ENCODE measurements at regions not wholly inside any gene's neighbourhood (a gene's known extent, or its start where the extent isn't known, plus 50 kb on each side); places are given as distances from the start of the nearest gene placed in this dataset.
A peak's percentile ranks its signal among the peaks of the same experiment; 100 is the strongest.

DNA sequence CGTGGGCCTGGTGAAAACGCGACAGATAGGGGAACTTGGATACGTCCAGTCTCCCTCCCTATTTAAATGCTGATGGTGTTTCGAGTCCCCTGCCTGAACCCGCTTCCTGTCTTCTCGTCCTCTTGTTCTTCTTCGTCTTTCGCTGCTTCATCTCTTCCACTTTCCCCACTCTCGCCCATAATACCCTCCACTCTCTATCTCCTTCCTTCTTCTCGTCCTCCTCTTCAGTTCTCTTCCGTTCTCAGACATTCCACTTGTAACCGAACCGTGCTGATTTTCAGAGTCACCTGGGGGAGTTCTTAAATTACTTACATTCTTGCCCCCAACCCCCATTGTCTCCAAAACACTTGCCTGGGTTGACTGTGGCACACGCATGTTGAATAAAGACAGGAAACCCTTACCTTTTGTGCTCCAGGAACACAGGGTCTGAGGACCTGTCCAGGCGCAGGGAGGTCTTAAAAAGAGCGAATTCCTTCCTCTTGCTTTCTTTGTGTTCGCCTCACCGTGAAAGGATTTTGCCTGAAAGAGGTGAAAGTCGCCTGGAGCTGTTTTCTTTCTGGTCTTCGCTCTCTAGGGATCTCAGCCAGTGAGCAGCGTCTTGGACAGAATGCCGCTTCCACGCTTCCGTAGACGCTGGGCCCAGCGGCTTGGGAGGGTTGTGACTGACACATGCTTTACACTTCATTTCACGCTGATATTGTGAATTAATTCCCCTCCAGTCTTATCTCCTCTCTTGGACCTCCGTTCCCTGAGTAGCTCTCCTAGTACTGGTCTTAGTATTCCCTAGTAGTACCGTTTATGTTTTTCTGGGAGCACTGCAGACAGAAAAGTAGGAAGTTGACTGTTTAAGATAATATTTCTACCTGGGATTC lies 184.0 kb downstream of the GPX5 start:
- DNase-seq = no peak

DNA sequence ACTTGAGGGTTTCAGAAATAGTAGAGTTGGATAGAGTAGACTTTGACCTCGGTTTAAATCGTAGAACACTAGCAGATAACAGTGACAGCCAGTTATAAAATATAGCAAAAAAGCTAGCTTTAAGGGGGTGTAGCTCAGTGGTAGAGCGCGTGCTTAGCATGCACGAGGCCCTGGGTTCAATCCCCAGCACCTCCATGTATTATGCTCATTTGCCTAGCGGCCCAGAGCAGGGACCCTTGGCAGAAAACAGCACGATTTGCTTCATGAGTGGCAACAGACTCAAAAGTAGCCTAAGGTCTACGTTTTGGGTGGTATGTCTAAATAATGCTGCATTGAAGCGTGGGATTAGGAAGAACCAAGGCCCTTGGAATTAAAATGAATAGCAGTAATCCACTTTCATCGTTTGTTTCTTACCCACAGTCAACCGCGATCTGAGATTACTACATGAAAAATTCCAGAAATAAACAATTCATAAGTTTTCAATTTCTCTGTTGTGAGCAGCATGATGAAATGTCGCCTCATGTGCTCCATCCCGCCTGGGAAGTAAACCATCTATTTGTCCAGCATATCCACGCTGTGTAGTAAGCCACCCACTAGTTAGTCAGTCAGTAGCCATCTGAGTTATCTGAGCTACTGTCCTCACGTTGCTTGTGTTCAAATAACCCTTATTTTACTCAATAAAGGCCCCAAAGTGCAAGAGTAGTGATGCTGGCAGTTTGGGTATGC lies 184.9 kb downstream of the GPX5 start:
- DNase-seq = peak in 1 of 2 experiments; percentile 15

DNA sequence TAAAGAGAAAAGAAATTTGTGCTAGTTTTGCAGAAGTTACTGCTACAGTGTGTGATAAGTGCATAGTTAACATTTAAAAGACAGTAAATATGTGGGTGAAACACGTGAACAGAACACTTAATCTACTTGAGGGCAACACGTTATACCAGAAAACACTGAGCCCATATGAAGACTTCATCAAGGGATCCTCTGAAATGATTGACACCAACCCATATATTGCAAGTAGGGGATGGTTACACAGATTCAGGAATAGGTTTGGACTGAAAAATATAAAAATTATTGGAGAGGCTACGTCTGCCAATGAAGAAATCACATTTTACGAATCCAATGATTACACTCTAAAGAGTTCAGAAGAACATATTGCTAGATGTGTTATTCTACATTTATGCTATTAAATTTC lies 185.6 kb downstream of the GPX5 start:
- DNase-seq = no peak

DNA sequence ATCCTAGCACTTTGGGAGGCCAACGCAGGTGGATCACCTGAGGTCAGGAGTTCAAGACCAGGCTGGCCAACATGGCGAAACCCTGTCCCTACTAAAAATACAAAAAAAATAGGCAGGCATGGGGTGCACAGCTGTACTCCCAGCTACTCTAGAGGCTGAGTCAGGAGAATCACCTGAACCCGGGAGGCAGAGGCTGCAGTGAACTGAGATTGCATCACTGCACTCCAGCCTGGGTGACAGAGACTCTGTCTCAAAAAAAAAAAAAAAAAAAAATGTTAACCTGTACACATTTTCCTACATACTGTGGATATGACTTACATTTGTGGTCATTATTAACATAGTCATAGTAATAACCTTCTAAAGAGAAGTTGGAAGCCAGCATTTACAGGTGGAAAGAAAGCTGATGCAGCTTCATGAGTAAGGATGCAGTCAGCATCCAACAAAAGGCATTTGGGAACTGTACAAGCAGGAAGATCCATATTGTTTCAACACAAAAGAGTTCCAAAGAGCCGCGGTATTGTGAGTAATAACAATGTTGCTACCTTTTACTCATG lies 186.2 kb downstream of the GPX5 start:
- DNase-seq = no peak

DNA sequence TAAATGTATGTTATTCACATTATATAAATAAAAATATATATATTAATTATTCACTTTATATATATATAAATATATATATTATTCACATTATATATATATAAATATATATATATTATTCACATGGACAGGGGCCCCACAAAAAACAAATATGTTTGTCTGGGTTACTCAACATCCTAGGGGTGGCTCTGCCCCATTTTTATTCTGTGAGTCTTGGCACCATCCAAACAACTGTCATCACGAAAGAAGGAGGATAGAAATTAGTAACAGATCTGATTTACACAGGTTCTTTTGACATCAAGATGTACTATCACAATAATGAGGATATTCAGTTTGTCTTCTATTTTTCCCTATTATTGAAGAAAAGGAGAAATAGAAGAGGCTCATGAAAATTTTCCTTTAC lies 187.3 kb downstream of the GPX5 start:
- no peak for DNase-seq

DNA sequence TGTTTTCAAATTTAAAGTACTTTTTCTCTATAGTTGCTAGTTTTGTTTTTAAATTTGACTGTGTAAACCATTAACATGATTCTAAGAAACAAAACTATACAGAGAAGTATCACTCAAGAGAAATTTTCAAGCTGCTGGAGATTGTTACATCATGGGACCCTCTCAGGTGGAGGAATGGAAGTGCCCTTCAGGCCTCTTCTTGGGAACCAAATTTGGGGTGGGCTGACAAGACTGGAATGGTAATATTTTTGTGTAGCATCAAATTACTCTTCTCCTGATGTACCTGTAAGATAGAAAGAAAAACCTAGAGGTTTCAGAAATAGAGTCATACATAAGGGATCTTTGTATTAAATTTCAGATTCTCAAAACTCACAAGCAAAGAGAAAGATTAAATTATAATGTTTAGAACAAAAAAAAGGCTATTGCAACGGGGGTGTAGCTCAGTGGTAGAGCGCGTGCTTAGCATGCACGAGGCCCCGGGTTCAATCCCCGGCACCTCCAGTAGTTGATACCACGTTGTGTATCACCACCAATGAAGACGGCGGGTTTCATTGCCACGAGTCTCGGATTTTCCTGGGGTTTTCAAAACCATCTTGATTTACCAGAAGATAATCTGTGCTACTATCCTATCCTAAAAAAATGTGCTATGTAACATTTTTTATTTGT lies 193.7 kb downstream of the GPX5 start:
- peak in 1 of 2 experiments; percentile 9 for DNase-seq

DNA sequence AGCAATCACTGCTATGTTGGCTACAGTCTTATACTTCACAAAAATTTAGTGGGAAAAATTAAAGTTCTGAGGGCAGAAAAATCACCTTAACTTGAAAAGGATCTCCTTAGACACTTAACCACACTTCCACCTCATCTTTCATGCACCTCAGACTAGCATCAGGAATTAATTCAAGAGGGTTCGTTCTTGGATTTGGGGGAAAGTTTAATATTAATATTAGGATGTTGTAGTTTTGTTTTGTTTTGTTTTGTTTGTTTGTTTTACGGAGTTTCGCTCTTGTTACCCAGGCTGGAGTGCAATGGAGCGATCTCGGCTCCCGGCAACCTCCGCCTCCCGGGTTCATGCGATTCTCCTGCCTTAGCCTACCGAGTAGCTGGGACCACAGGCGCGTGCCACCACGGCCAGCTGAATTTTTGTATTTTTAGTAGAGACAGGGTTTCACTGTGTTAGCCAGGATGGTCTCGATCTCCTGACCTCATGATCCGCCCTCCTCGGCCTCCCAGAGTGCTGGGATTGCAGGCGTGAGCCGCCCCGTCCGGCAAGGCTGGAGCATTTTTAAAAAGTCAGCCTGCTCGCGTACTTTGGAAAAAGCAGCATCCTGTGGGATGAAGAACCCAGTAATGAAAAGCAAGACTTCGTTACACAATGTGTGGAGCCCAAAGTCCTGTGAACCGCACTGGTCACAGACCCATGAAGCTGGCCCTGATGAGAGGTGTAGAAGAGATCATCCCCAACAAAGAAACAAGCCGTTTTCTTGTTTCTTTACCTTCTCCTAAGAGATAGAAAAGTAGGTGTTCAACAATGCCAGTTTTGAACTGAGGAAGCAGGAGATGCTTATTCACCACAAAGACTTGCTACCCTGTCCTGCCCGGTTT lies 194.9 kb downstream of the GPX5 start:
- no peak for DNase-seq

DNA sequence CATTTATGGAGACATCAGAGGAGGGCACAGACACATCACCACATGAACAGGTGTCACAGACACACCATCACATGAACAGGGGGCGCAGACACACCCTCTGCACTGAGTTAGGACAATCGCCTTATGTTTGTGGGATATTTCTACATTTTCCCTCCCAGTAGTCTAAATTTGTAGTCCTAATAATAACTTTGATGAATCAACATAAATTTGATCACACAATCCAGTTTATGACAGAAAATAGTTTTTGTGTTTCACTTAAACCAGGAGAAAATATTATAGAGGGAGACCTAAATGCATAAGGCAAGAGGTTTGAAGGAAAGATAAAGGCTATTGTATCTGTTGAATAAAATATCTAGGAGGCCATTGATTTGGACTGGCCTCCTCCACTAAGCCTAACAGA lies 195.7 kb downstream of the GPX5 start:
- DNase-seq = no peak

DNA sequence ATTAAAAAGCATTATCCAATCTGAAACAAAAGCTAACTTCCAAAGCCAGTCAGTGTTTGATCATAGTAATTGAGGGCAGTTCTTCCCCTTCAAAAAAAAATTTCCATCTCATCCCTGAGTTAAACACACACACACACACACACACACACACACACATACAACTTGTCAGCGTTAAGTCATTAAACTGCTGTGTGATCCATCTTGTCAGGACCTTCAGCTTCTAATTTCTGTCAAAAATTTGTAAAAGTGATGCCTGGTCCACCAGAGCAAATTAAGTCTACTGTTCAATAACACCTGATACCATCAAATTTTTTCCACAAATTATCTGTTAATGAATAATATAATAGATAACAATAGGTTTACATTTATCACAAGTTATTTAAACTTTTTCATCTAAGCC lies 198.7 kb downstream of the GPX5 start:
- no peak for DNase-seq

DNA sequence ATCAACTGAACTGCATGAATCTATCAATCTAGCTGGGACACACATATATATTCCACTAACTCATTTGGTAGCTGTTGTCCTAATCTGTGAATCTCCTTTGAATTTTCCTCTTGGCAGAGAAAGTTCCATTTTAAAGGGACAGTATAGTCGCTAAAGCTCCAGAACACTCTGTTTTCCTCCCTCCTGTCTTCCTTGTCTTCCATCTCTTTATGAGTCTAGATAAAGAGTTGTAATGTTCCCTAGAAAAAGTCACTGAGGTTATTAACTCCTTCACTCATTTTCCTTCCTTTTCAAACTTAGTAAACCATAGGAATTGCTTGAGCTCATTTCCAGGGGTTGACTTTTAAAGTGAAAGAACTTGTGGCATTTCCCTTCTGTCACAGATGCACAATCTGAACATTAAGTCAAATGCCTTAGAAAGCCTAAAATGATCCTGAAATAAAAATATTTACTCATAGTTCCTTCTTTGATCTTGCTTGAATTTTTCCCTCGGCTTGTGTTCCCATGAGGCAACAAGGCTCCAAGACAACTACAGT lies 198.4 kb downstream of the TRIM27 start:
- DNase-seq = no peak

DNA sequence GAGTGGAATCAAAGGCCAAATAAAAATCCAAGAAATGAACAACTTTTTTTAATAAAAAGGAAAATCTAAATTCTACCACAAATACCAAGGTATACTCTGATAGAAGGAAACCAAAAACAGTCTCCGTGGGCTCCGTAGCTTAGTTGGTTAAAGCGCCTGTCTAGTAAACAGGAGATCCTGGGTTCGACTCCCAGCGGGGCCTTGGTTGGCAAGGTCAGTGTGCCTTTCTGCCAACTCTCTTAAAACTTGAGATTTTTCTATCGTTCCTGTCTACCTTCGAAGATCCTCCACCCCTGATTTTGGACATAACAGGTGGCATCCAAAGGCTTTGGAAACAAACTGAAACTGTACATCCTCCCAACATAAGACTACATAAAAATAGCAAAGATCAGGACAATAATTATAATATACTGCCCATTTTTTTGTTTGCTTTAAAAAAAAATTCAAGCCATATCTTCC lies 197.9 kb downstream of the TRIM27 start:
- peak in 1 of 2 experiments; percentile 16 for DNase-seq

DNA sequence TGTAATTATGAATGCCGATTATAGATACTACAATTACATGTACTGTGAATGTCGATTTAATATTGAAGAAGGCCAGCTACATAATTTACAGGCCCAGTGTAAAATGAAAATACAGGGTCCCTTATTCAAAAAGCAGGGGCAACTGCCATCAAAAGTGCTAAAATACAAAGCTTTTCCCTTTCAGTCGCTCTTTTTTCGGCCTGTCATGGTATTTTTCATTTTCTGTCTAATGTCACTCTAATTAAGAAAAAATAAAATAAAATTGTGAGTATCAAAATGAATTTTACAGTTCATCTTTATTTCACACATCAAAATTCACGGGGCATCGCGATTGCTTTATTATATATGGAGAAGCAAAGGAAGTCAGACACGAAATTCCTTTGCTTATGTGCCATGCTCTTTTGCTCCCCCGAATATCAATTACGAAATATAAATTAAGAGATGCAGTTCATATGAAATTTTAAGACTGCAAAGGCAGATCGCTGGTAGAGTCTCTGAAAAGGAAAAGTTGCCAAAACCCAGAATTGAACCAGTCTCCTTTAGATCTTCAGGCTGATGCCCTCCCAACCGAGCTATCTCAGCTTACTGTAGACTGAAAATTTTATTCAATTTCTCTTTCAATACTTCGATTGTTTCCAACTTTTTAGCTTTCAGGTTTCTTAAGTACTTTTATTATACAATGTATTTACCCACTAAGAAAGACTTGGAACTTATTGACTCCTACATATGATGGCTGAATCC lies 197.0 kb downstream of the TRIM27 start:
- no peak for DNase-seq

DNA sequence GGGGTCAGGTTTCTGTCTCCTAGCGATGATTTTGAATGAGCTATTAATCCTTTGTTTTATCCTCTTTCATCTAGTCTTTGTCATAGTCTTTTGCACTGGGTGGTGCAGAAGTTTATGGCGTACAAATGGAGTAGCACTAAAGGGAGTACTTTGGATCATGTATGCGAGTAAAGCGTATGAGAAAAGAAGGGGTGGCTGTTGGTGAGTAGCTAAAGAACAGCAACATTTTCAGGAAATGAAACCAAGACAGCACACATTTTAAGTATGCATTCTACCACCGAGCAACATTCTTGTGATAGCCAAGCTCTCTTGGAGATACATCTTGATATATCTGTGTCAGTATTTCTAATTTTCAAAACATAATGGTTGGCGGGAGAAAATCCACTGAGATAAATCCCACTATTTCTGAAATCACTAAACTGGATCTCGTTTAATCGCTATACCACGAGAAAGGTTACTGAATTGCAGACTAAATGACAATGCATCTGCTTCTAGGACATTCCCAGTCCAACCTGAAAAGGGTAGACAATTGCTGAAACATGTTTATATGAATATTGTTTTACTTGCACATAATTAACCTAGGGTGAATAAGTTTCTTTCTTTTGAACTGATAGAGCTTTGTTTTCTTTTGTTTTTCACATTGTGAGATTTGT lies 196.1 kb downstream of the TRIM27 start:
- no peak for DNase-seq

DNA sequence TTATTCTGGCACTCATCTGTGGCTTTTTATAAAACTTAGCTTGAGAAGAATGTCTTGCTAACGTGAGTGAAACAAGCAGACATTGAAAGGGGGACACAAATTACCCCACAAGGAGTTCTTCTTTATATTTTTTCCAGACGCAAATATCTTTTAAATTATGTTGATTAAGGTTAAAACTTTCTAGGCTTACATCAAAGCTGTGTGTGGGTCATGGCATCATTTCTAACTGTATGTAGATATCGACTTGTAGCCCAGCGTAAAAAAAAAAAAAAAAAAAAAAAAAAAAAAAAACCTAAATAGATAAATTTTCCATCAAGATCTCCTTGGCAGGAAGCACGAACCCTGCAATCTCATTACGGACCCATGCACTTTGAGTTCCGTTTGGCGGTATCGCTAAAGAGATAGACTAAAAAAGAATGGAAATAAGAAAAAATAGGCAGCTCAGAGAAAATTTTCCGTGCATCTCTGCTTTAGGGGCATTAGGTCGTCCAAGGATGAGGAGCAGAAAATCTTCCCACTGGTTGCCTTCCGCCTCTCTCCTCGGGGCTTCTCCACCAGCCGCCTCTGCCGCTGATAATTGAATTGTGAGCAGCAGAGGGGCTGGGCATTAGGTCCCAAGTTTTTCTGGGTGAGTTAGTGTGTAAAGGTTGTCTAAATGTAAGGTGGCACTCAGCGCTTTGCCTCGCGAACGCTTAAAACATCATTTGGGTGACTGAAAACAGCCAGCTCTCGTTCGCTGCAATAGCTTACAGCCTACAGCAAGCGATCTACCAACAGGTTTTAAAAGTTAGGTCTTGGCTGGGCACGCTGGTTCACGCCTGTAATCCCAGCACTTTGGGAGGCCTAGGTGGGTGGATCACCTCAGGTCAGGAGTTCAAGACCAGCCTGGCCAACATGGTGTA lies 194.0 kb downstream of the TRIM27 start:
- DNase-seq = no peak

DNA sequence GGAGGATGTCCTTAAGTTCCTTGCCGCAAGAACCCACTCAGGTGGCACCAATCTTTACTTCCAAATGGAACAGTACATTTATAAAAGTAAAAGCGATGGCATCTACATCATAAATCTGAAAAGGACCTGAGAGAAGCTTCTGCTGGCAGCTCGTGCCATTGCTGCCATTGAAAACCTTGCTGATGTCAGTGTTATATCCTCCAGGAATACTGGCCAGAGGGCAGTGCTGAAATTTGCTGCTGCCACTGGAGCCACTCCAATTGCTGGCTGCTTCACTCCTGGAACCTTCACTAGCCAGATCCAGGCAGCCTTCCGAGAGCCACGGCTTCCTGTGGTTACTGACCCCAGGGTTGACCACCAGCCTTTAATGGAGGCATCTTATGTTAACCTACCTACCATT lies 191.7 kb downstream of the TRIM27 start:
- DNase-seq = no peak

DNA sequence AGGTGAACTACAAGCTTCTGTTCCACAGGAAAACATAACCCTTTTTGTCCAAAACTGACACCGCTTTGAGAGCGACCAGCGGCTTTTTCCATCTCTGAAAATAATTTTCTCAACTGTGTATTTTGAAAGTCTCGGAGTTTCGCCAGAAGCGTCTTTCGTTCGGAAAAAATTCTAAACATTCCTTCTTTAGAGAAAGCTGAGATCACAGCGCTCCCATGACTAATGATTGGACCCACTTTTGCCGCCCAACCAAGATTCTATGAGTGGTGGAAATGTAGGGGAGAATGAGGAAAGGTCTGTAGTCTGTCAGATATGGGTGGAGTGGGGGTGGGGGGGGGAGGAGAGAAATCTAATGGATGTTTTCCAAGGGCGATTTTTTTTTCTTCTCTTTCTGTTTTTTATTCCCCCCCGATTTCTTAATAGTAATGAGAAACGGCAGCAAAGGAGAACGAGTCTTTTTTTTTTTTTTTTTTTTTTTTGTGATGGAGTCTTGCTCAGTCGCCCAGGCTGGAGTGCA lies 189.3 kb downstream of the TRIM27 start:
- DNase-seq = no peak

DNA sequence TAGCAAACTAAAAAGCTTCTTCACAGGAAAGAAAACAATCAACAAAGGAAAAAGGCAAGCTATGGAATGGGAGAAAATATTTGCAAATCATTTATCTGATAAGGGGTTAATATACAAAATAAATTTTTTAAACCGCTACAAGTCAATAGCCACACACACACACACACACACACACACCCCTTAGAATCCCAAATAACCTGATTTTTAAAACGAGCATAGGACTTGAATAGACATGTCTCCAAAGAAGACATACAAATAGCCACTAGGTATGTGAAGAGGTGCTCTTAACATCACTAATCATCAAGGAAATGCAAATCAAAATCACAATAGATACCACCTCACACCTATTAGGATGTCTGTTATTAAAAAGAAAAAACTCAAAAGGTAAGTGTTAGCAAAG lies 187.7 kb downstream of the TRIM27 start:
- DNase-seq = no peak

DNA sequence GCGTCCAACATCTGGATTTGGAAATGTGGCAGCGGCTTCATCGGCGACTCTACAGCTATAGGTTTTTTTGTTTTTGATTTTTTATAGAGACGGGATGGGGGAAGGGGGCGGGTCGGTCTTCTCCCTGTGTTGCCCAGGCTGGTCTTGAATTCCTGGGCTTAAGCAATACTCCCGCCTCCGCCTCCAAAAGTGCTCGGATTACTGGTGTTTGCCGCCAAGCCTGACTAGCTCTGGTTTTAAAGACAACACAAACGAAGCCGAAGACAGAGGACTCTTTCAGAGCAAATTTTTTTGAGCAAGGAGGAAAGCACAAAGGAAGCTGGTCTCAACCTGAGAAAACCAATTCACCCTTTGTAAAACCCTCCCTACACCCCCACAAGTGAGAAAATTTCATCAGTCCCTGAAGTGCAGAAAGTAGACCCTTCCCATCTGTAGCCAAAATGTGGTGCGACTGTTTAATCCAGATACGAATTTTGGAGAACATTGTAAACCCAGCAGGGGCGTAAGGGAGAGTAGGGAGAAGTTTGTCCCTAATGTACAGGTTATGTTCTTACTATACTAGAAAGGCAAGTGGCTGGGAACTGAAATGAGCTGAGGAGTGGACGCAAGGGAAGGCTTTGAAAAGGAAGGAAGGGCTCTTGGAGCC lies 185.9 kb downstream of the TRIM27 start:
- no peak for DNase-seq

DNA sequence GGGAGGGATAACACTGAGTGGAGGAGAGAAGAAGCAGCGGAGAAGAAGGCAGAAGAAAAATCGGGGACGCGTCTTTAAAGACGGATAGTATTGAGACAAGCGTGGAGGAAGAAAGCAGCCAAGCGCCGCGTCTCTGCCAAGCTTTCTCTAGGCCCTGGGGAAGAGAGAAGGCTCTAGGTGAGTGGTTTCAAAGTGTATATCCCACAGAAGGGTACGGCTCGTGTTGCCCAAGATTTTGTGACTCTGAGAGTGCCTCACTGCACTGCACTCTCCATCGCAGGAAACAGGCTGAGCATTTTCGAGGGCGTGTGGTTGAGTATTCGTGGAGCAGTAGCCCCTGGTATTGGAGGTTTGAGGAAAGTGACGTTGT lies 185.4 kb downstream of the TRIM27 start:
- DNase-seq = no peak
